Activated T-helper 17 cell treated with anti-CD3 and anti-CD28 coated beads, Interleukin-2, amount 50 U/mL, for 72 hours (primary cell): ENCODE measurements at regions not wholly inside any gene's neighbourhood (a gene's known extent, or its start where the extent isn't known, plus 50 kb on each side); places are given as distances from the start of the nearest gene placed in this dataset.

ENCODE experiments used
- ATAC-seq: fragments of 150-1000 bp; cut with Tn5 transposase; replicated peaks from 2 replicates; pipeline ENCODE4 v1.10.0; 2021; ENCODE audit warnings: mild to moderate bottlenecking, moderate library complexity
- H3K27ac Mint-ChIP-seq: one replicate; pipeline ENCODE4 v1.8.0; 2022; ENCODE audit warnings: mixed read lengths
- H3K27me3 Mint-ChIP-seq: one replicate; pipeline ENCODE4 v1.8.0; 2022; ENCODE audit warnings: mixed read lengths
- H3K36me3 Mint-ChIP-seq: one replicate; pipeline ENCODE4 v1.8.0; 2022; ENCODE audit warnings: low read depth, mild to moderate bottlenecking, mixed read lengths
- H3K4me1 Mint-ChIP-seq: one replicate; pipeline ENCODE4 v1.8.0; 2022; ENCODE audit warnings: mixed read lengths
- H3K4me3 Mint-ChIP-seq: one replicate; pipeline ENCODE4 v1.8.0; 2022; ENCODE audit warnings: mild to moderate bottlenecking, mixed read lengths
- H3K9me3 Mint-ChIP-seq: one replicate; pipeline ENCODE4 v1.8.0; 2022; ENCODE audit warnings: mixed read lengths

GRCh38 chr15:81987628-81988027, 58.2 kb downstream of the MEX3B start:
- H3K4me3 Mint-ChIP-seq = no peak overlapping the region
- H3K36me3 Mint-ChIP-seq = no peaks in the 10 kb centered on the region
- H3K9me3 Mint-ChIP-seq = peaks cover 13% of the 10 kb centered on the region
- no peaks in the 10 kb centered on the region for H3K4me1 Mint-ChIP-seq
- peaks cover 26% of the 10 kb centered on the region for H3K27me3 Mint-ChIP-seq
- no peak overlapping the region for H3K27ac Mint-ChIP-seq
- ATAC-seq = no peak

- Mint-ChIP-seq H3K4me1 (no peaks in the 10 kb centered on the region), H3K27ac (no peak overlapping the region), H3K36me3 (no peaks in the 10 kb centered on the region), H3K9me3 (peaks cover 8% of the 10 kb centered on the region), H3K4me3 (no peak overlapping the region), H3K27me3 (peaks cover 26% of the 10 kb centered on the region)
- ATAC-seq = no peak
Measured at GRCh38 chr15:81983497-81983896, 62.3 kb downstream of the MEX3B start.

GRCh38 chr15:81982808-81983207, 63.0 kb downstream of the MEX3B start:
- Mint-ChIP-seq H3K27me3 (peaks cover 21% of the 10 kb centered on the region), H3K9me3 (peaks cover 4% of the 10 kb centered on the region), H3K27ac (no peak overlapping the region), H3K4me1 (no peaks in the 10 kb centered on the region), H3K4me3 (no peak overlapping the region), H3K36me3 (no peaks in the 10 kb centered on the region)
- ATAC-seq = no peak

GRCh38 chr15:81981908-81982307, 63.9 kb downstream of the MEX3B start:
- peaks cover 15% of the 10 kb centered on the region for H3K27me3 Mint-ChIP-seq
- ATAC-seq = no peak
- H3K4me1 Mint-ChIP-seq = no peaks in the 10 kb centered on the region
- H3K4me3 Mint-ChIP-seq = no peak overlapping the region
- no peak overlapping the region for H3K27ac Mint-ChIP-seq
- H3K9me3 Mint-ChIP-seq = peaks cover 4% of the 10 kb centered on the region
- H3K36me3 Mint-ChIP-seq = no peaks in the 10 kb centered on the region

GRCh38 chr15:81977464-81977863, 68.4 kb downstream of the MEX3B start:
- Mint-ChIP-seq H3K27ac (no peak overlapping the region), H3K4me3 (no peak overlapping the region), H3K4me1 (no peaks in the 10 kb centered on the region), H3K9me3 (peaks cover 14% of the 10 kb centered on the region), H3K36me3 (no peaks in the 10 kb centered on the region), H3K27me3 (peaks cover 3% of the 10 kb centered on the region)
- ATAC-seq = no peak

- H3K36me3 Mint-ChIP-seq = no peaks in the 10 kb centered on the region
- no peak overlapping the region for H3K27ac Mint-ChIP-seq
- H3K9me3 Mint-ChIP-seq = peaks cover 6% of the 10 kb centered on the region
- no peak for ATAC-seq
- no peaks in the 10 kb centered on the region for H3K4me1 Mint-ChIP-seq
- no peak overlapping the region for H3K4me3 Mint-ChIP-seq
- peaks cover 10% of the 10 kb centered on the region for H3K27me3 Mint-ChIP-seq
Measured at GRCh38 chr15:81968691-81969090, 77.1 kb downstream of the MEX3B start.

- Mint-ChIP-seq H3K4me1 (no peaks in the 10 kb centered on the region), H3K27me3 (peaks cover 10% of the 10 kb centered on the region), H3K4me3 (no peak overlapping the region), H3K36me3 (no peaks in the 10 kb centered on the region), H3K27ac (no peak overlapping the region), H3K9me3 (no peaks in the 10 kb centered on the region)
- no peak for ATAC-seq
Measured at GRCh38 chr15:81966631-81967030, 79.2 kb downstream of the MEX3B start.

GRCh38 chr15:81962482-81962881, 83.3 kb downstream of the MEX3B start:
- no peak overlapping the region for H3K4me3 Mint-ChIP-seq
- no peaks in the 10 kb centered on the region for H3K9me3 Mint-ChIP-seq
- no peak for ATAC-seq
- H3K4me1 Mint-ChIP-seq = no peaks in the 10 kb centered on the region
- H3K27me3 Mint-ChIP-seq = peaks cover 8% of the 10 kb centered on the region
- no peak overlapping the region for H3K27ac Mint-ChIP-seq
- no peaks in the 10 kb centered on the region for H3K36me3 Mint-ChIP-seq

- H3K36me3 Mint-ChIP-seq = no peaks in the 10 kb centered on the region
- ATAC-seq = no peak
- no peak overlapping the region for H3K27ac Mint-ChIP-seq
- no peaks in the 10 kb centered on the region for H3K4me1 Mint-ChIP-seq
- H3K4me3 Mint-ChIP-seq = no peak overlapping the region
- peaks cover 4% of the 10 kb centered on the region for H3K27me3 Mint-ChIP-seq
- no peaks in the 10 kb centered on the region for H3K9me3 Mint-ChIP-seq
Measured at GRCh38 chr15:81959196-81959595, 86.6 kb downstream of the MEX3B start.

GRCh38 chr15:81957698-81958097, 88.1 kb downstream of the MEX3B start:
- no peak for ATAC-seq
- no peak overlapping the region for H3K4me3 Mint-ChIP-seq
- peaks cover 2% of the 10 kb centered on the region for H3K27me3 Mint-ChIP-seq
- no peaks in the 10 kb centered on the region for H3K36me3 Mint-ChIP-seq
- no peaks in the 10 kb centered on the region for H3K4me1 Mint-ChIP-seq
- no peaks in the 10 kb centered on the region for H3K9me3 Mint-ChIP-seq
- no peak overlapping the region for H3K27ac Mint-ChIP-seq

- no peak overlapping the region for H3K4me3 Mint-ChIP-seq
- H3K27ac Mint-ChIP-seq = no peak overlapping the region
- H3K9me3 Mint-ChIP-seq = no peaks in the 10 kb centered on the region
- no peaks in the 10 kb centered on the region for H3K36me3 Mint-ChIP-seq
- no peaks in the 10 kb centered on the region for H3K4me1 Mint-ChIP-seq
- H3K27me3 Mint-ChIP-seq = peaks cover 6% of the 10 kb centered on the region
- no peak for ATAC-seq
Measured at GRCh38 chr15:81955382-81956062, 90.3 kb downstream of the MEX3B start.

- Mint-ChIP-seq H3K4me1 (no peaks in the 10 kb centered on the region), H3K27me3 (peaks cover 11% of the 10 kb centered on the region), H3K4me3 (no peak overlapping the region), H3K9me3 (no peaks in the 10 kb centered on the region), H3K27ac (no peak overlapping the region), H3K36me3 (no peaks in the 10 kb centered on the region)
- no peak for ATAC-seq
Measured at GRCh38 chr15:81954158-81954783, 91.5 kb downstream of the MEX3B start.

- H3K27me3 Mint-ChIP-seq = peaks cover 15% of the 10 kb centered on the region
Measured at GRCh38 chr15:81950841-81951414, 94.9 kb downstream of the MEX3B start.

GRCh38 chr15:81948751-81949150, 97.1 kb downstream of the MEX3B start:
- Mint-ChIP-seq H3K36me3 (no peaks in the 10 kb centered on the region), H3K27ac (no peak overlapping the region), H3K9me3 (no peaks in the 10 kb centered on the region), H3K27me3 (peaks cover 22% of the 10 kb centered on the region), H3K4me3 (no peak overlapping the region), H3K4me1 (no peaks in the 10 kb centered on the region)
- peak; percentile 61 for ATAC-seq

More at GRCh38 chr15:81950841-81951414, 94.9 kb downstream of the MEX3B start:
- Mint-ChIP-seq H3K9me3 (no peaks in the 10 kb centered on the region), H3K4me1 (no peaks in the 10 kb centered on the region), H3K4me3 (no peak overlapping the region), H3K27ac (no peak overlapping the region), H3K36me3 (no peaks in the 10 kb centered on the region)
- no peak for ATAC-seq

- Mint-ChIP-seq H3K36me3 (no peaks in the 10 kb centered on the region), H3K4me3 (no peak overlapping the region), H3K9me3 (no peaks in the 10 kb centered on the region), H3K4me1 (no peaks in the 10 kb centered on the region), H3K27me3 (peaks cover 22% of the 10 kb centered on the region), H3K27ac (no peak overlapping the region)
- ATAC-seq = no peak
Measured at GRCh38 chr15:81948222-81948621, 97.6 kb downstream of the MEX3B start.
